H1 (cell line): ENCODE measurements at regions not wholly inside any gene's neighbourhood (a gene's known extent, or its start where the extent isn't known, plus 50 kb on each side); places are given as distances from the start of the nearest gene placed in this dataset.

Experiments used
- CTCF ChIA-PET: fragments of 300-600 bp; sonication (Branson Sonifier 250); formaldehyde crosslinking; loops from one replicate; lab custom pipeline; 2021; ENCODE audit not compliant: partially characterized antibody; lab: Charles Lee
- POLR2A ChIA-PET: fragments of 300-600 bp; sonication (Branson Sonifier 250); formaldehyde crosslinking; loops from one replicate; lab custom pipeline; 2021; ENCODE audit warnings: inconsistent platforms; ENCODE audit not compliant: partially characterized antibody; lab: Charles Lee
- DNase-seq, 2 experiments: peaks; one replicate each; pipeline versions ENCODE4 v3.0.0 to v3.0.0-alpha.2; 2010 to 2022; ENCODE audit warnings: low spot score in 2 of 2, low read depth in 1 of 2, mixed read lengths in 1 of 2
- FAIRE-seq: peaks from 2 replicates; lab custom pipeline; 2011; peaks lifted over from hg19 to GRCh38; lab: Jason Lieb, UNC
- H2AFZ ChIP-seq: 2 replicates; pipeline ENCODE4 v1.8.1; 2012; ENCODE audit warnings: low read length, inconsistent platforms
- H2AK5ac ChIP-seq: 2 replicates; pipeline ENCODE4 v1.6.1; 2013; ENCODE audit warnings: low read depth, low read length
- H2BK120ac ChIP-seq: replicated peaks from 2 replicates; pipeline ENCODE3; 2013; ENCODE audit warnings: low read depth, low read length, inconsistent platforms
- H2BK12ac ChIP-seq: 2 replicates; pipeline ENCODE4 v1.6.1; 2013; ENCODE audit warnings: low read depth, low read length
- H2BK15ac ChIP-seq: 2 replicates; pipeline ENCODE4 v1.6.1; 2013; ENCODE audit warnings: low read length
- H2BK20ac ChIP-seq: 2 replicates; pipeline ENCODE4 v1.6.1; 2013; ENCODE audit warnings: low read length
- H2BK5ac ChIP-seq: 2 replicates; pipeline ENCODE4 v1.6.1; 2013; ENCODE audit warnings: low read depth, low read length
- H3K14ac ChIP-seq: 2 replicates; pipeline ENCODE4 v1.6.1; 2013; ENCODE audit warnings: inconsistent platforms; ENCODE audit not compliant: insufficient read length
- H3K18ac ChIP-seq: 2 replicates; pipeline ENCODE4 v1.6.1; 2013; ENCODE audit warnings: low read length; ENCODE audit errors: extremely low read depth
- H3K23ac ChIP-seq: 2 replicates; pipeline ENCODE4 v1.6.1; 2013; ENCODE audit warnings: inconsistent platforms; ENCODE audit not compliant: insufficient read length
- H3K23me2 ChIP-seq: 2 replicates; pipeline ENCODE4 v1.6.1; 2013; ENCODE audit warnings: low read depth, low read length
- H3K27ac ChIP-seq: 2 replicates; pipeline ENCODE4 v1.6.1; 2011; ENCODE audit warnings: low read depth, low read length, inconsistent platforms
- H3K27me3 ChIP-seq, 4 experiments: replicated peaks in 1 of 4; 1 replicate in 1 of 4; 2 replicates in 3 of 4; pipeline versions ENCODE4 v1.6.1 to v1.8.1; 2011 to 2013; ENCODE audit warnings: low read length in 3 of 4, mild to moderate bottlenecking in 3 of 4, inconsistent platforms in 2 of 4, mixed read lengths in 2 of 4, moderate library complexity in 1 of 4; ENCODE audit not compliant: control insufficient read depth in 3 of 4, insufficient read depth in 3 of 4; ENCODE audit errors: extremely low read depth in 1 of 4
- H3K36me3 ChIP-seq, 4 experiments: 2 replicates each; pipeline versions ENCODE4 v1.6.1 to v1.8.1; 2011 to 2013; ENCODE audit warnings: mild to moderate bottlenecking in 4 of 4, low read length in 3 of 4, moderate library complexity in 2 of 4, control low read depth in 1 of 4, inconsistent platforms in 1 of 4; ENCODE audit not compliant: insufficient read depth in 4 of 4, control insufficient read depth in 2 of 4
- H3K4ac ChIP-seq: replicated peaks from 2 replicates; pipeline ENCODE3; 2013; ENCODE audit warnings: low read length, low read depth, mixed read lengths, inconsistent platforms; ENCODE audit not compliant: insufficient read length
- H3K4me1 ChIP-seq, 4 experiments: replicated peaks in 1 of 4; 1 replicate in 1 of 4; 2 replicates in 3 of 4; pipeline versions ENCODE4 v1.6.1 to v1.8.1; 2011 to 2013; ENCODE audit warnings: low read length in 3 of 4, inconsistent platforms in 2 of 4, mixed read lengths in 1 of 4; ENCODE audit not compliant: insufficient read depth in 4 of 4, control insufficient read depth in 3 of 4
- H3K4me2 ChIP-seq, 2 experiments: 2 replicates each; pipeline versions ENCODE4 v1.6.1 to v1.8.1; 2011 to 2013; ENCODE audit warnings: low read depth in 2 of 2, low read length in 2 of 2, control low read depth in 1 of 2, inconsistent platforms in 1 of 2, mild to moderate bottlenecking in 1 of 2; ENCODE audit not compliant: insufficient read depth in 1 of 2
- H3K4me3 ChIP-seq, 4 experiments: fragments of 200-600, 300-600 bp in 1 of 4; sonication (generic), shearing (Covaris generic), sonication (Bioruptor Twin) in 1 of 4; 2 replicates each; pipeline versions ENCODE4 v1.5.1 to v1.8.1; 2011 to 2016; ENCODE audit warnings: low read length in 4 of 4, low read depth in 3 of 4, control low read depth in 2 of 4, inconsistent platforms in 2 of 4, mild to moderate bottlenecking in 2 of 4, mixed read lengths in 1 of 4, moderate library complexity in 1 of 4; ENCODE audit not compliant: insufficient read depth in 2 of 4; ENCODE audit errors: extremely low read depth in 1 of 4
- H3K56ac ChIP-seq: replicated peaks from 2 replicates; pipeline ENCODE3; 2013; ENCODE audit warnings: low read depth, mild to moderate bottlenecking, mixed read lengths, low read length, inconsistent platforms; ENCODE audit not compliant: insufficient read length
- H3K79me1 ChIP-seq: 2 replicates; pipeline ENCODE4 v1.6.1; 2013; ENCODE audit warnings: low read depth, low read length, control low read depth
- H3K79me2 ChIP-seq, 2 experiments: 2 replicates each; pipeline versions ENCODE4 v1.6.1 to v1.8.1; 2012 to 2013; ENCODE audit warnings: low read length in 2 of 2, mild to moderate bottlenecking in 2 of 2, inconsistent platforms in 1 of 2; ENCODE audit not compliant: insufficient read depth in 2 of 2, control insufficient read depth in 1 of 2
- H3K9ac ChIP-seq, 4 experiments: replicated peaks in 1 of 4; 1 replicate in 1 of 4; 2 replicates in 3 of 4; pipeline versions ENCODE4 v1.6.1 to v1.8.1; 2011 to 2013; ENCODE audit warnings: low read depth in 3 of 4, low read length in 3 of 4, control low read depth in 2 of 4, mild to moderate bottlenecking in 2 of 4, moderate library complexity in 2 of 4, inconsistent platforms in 1 of 4; ENCODE audit errors: extremely low read depth in 1 of 4
- H3K9me3 ChIP-seq, 2 experiments: 2 replicates each; pipeline versions ENCODE4 v1.6.1 to v1.8.1; 2012 to 2013; ENCODE audit warnings: mild to moderate bottlenecking in 2 of 2, moderate library complexity in 2 of 2, control low read depth in 1 of 2, inconsistent platforms in 1 of 2, low read depth in 1 of 2, low read length in 1 of 2, mixed read lengths in 1 of 2; ENCODE audit not compliant: insufficient read depth in 2 of 2
- H4K20me1 ChIP-seq, 2 experiments: replicated peaks in 1 of 2; 2 replicates each; pipeline versions ENCODE3 to v1.8.1; 2011 to 2013; ENCODE audit warnings: inconsistent platforms in 2 of 2, low read length in 2 of 2, mild to moderate bottlenecking in 1 of 2; ENCODE audit not compliant: insufficient read depth in 2 of 2, control insufficient read depth in 1 of 2
- H4K5ac ChIP-seq: 2 replicates; pipeline ENCODE4 v1.6.1; 2013; ENCODE audit warnings: low read length, low read depth, mixed read lengths, inconsistent platforms; ENCODE audit not compliant: insufficient read length
- H4K8ac ChIP-seq: 2 replicates; pipeline ENCODE4 v1.8.0; 2013; ENCODE audit warnings: mild to moderate bottlenecking, moderate library complexity, low read length, inconsistent platforms; ENCODE audit not compliant: insufficient read depth; ENCODE audit errors: extremely low read depth
- H4K91ac ChIP-seq: replicated peaks from 2 replicates; pipeline ENCODE3; 2013; ENCODE audit warnings: low read length, mixed read lengths, inconsistent platforms; ENCODE audit not compliant: insufficient read length
- FOSL1 ChIP-seq: IDR thresholded peaks from 2 replicates; pipeline ENCODE4 v1.6.1; 2011; ENCODE audit warnings: mild to moderate bottlenecking, low read depth, low read length, moderate library complexity; ENCODE audit not compliant: insufficient read depth
- RFX5 ChIP-seq: IDR thresholded peaks from 2 replicates; pipeline ENCODE4 v1.6.1; 2011; ENCODE audit warnings: low read depth, low read length, improper control_type of control experiment, borderline replicate concordance
- SP1 ChIP-seq: IDR thresholded peaks from 2 replicates; pipeline ENCODE4 v1.6.1; 2011; ENCODE audit warnings: low read depth, low read length
- TBP ChIP-seq: IDR thresholded peaks from 2 replicates; pipeline ENCODE4 v1.6.1; 2011; ENCODE audit warnings: low read depth, low read length, improper control_type of control experiment
- TEAD4 ChIP-seq: IDR thresholded peaks from 2 replicates; pipeline ENCODE4 v1.6.1; 2012; ENCODE audit warnings: low read depth, low read length, inconsistent platforms, mixed read lengths
- WGBS, 2 experiments: shearing (Covaris generic) in 1 of 2; methylation state at CpG; one replicate each; pipeline versions ENCODE4 v1.1.6 to v1.1.7; 2013 to 2015; ENCODE audit warnings: low lambda C conversion rate in 2 of 2, mixed read lengths in 2 of 2, inconsistent platforms in 1 of 2, low coverage in 1 of 2, missing lambda C conversion rate in 1 of 2; ENCODE audit not compliant: insufficient replicate concordance in 2 of 2, insufficient coverage in 1 of 2, insufficient read length in 1 of 2; ENCODE audit errors: extremely low coverage in 1 of 2, missing lambda C conversion rate in 1 of 2; 5-methylcytosine and 5-hydroxymethylcytosine counted together
- TF ChIP-seq, protein P1 (sequence below): IDR thresholded peaks from 2 replicates; pipeline ENCODE4 v1.6.1; 2012; ENCODE audit warnings: inconsistent platforms

DNA sequence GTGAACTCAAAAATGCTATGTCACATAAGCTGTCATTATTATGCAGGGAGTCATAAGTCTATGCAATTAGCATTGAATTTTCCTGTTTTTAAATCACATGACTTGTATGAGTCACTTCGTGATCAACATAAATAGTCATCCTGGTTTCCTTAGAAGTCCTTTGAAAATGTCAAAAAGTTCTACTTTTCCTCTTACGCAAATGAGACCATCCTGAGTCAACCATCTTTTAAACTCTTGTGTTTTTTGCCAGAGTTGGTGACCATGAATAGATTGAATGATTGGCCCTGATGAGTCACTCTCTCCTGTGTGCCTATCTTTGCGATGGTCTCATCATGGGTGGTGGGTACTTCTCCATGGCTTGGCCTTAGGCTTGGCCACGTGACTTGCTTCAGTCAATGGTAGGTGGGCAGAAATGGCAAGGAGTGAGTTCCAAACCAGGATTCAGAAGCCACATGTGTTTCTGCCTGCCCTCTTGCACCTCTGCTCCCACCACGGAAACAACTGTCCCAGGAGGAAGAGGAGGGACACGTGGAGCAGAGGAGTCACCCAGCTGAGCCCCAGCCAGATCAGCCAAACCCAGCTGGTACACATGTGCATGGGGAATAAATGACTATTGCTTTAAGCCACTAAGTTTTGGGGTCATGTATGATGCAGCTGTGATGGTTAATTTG, 123.5 kb upstream of the CACNA1A start:
- Histone ChIP-seq H3K27me3 (no peaks in the 10 kb centered on the region), H3K36me3 (no peaks in the 10 kb centered on the region), H3K79me2 (no peaks in the 10 kb centered on the region), H2BK5ac (no peak overlapping the region), H2BK12ac (no peak overlapping the region), H2AFZ (no peak overlapping the region; the same call in 1 of the 2 replicates), H3K27ac (no peak overlapping the region), H3K56ac (no peak overlapping the region), H3K9ac (no peak overlapping the region), H3K4me1 (peaks cover 0 to 12% (median 5%) of the 10 kb centered on the region in 4 experiments; a peak in 5 of 7 replicates), H3K79me1 (no peaks in the 10 kb centered on the region), H2AK5ac (no peak overlapping the region), H4K8ac (no peak overlapping the region), H4K5ac (no peak overlapping the region), H3K4me3 (no peak overlapping the region), H3K18ac (no peak overlapping the region), H3K4ac (no peak overlapping the region), H3K4me2 (no peak overlapping the region), H3K23me2 (peaks cover 3% of the 10 kb centered on the region; the same call in 1 of the 2 replicates), H4K91ac (no peak overlapping the region), H2BK15ac (no peak overlapping the region), H2BK20ac (no peak overlapping the region), H4K20me1 (no peaks in the 10 kb centered on the region), H2BK120ac (no peak overlapping the region), H3K9me3 (no peaks in the 10 kb centered on the region), H3K23ac (no peak overlapping the region), H3K14ac (no peak overlapping the region)
- ChIA-PET POLR2A (no interaction called here), CTCF (interaction anchor here (0.6 to 1.2 kb wide), 3 partner anchors 48 to 296 kb away, joined by 3 to 4 read pairs (median 3); no protein-coding TSS in a partner anchor)
- DNase-seq (no peak), FAIRE-seq (no peak)
- 85% methylated on average over 5 of the region's 6 CpGs; no CpG with 5 or more reads in 1 of the 2 experiments for WGBS, 2 experiments
- no peak for TF ChIP-seq FOSL1
- TF ChIP-seq, protein P1, sequence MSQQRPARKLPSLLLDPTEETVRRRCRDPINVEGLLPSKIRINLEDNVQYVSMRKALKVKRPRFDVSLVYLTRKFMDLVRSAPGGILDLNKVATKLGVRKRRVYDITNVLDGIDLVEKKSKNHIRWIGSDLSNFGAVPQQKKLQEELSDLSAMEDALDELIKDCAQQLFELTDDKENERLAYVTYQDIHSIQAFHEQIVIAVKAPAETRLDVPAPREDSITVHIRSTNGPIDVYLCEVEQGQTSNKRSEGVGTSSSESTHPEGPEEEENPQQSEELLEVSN = no peak
- no peak for TF ChIP-seq RFX5
- TF ChIP-seq TBP = no peak
- TF ChIP-seq SP1 = no peak
- TF ChIP-seq TEAD4 = no peak
